H1 (cell line): ENCODE measurements at regions not wholly inside any gene's neighbourhood (a gene's known extent, or its start where the extent isn't known, plus 50 kb on each side); places are given as distances from the start of the nearest gene placed in this dataset.

Experiments used
- CTCF ChIA-PET: fragments of 300-600 bp; sonication (Branson Sonifier 250); formaldehyde crosslinking; loops from one replicate; lab custom pipeline; 2021; ENCODE audit not compliant: partially characterized antibody; lab: Charles Lee
- POLR2A ChIA-PET: fragments of 300-600 bp; sonication (Branson Sonifier 250); formaldehyde crosslinking; loops from one replicate; lab custom pipeline; 2021; ENCODE audit warnings: inconsistent platforms; ENCODE audit not compliant: partially characterized antibody; lab: Charles Lee
- DNase-seq, 2 experiments: peaks; one replicate each; pipeline versions ENCODE4 v3.0.0 to v3.0.0-alpha.2; 2010 to 2022; ENCODE audit warnings: low spot score in 2 of 2, low read depth in 1 of 2, mixed read lengths in 1 of 2
- FAIRE-seq: peaks from 2 replicates; lab custom pipeline; 2011; peaks lifted over from hg19 to GRCh38; lab: Jason Lieb, UNC
- H2AFZ ChIP-seq: 2 replicates; pipeline ENCODE4 v1.8.1; 2012; ENCODE audit warnings: low read length, inconsistent platforms
- H2AK5ac ChIP-seq: 2 replicates; pipeline ENCODE4 v1.6.1; 2013; ENCODE audit warnings: low read depth, low read length
- H2BK120ac ChIP-seq: replicated peaks from 2 replicates; pipeline ENCODE3; 2013; ENCODE audit warnings: low read depth, low read length, inconsistent platforms
- H2BK12ac ChIP-seq: 2 replicates; pipeline ENCODE4 v1.6.1; 2013; ENCODE audit warnings: low read depth, low read length
- H2BK15ac ChIP-seq: 2 replicates; pipeline ENCODE4 v1.6.1; 2013; ENCODE audit warnings: low read length
- H2BK20ac ChIP-seq: 2 replicates; pipeline ENCODE4 v1.6.1; 2013; ENCODE audit warnings: low read length
- H2BK5ac ChIP-seq: 2 replicates; pipeline ENCODE4 v1.6.1; 2013; ENCODE audit warnings: low read depth, low read length
- H3K14ac ChIP-seq: 2 replicates; pipeline ENCODE4 v1.6.1; 2013; ENCODE audit warnings: inconsistent platforms; ENCODE audit not compliant: insufficient read length
- H3K18ac ChIP-seq: 2 replicates; pipeline ENCODE4 v1.6.1; 2013; ENCODE audit warnings: low read length; ENCODE audit errors: extremely low read depth
- H3K23ac ChIP-seq: 2 replicates; pipeline ENCODE4 v1.6.1; 2013; ENCODE audit warnings: inconsistent platforms; ENCODE audit not compliant: insufficient read length
- H3K23me2 ChIP-seq: 2 replicates; pipeline ENCODE4 v1.6.1; 2013; ENCODE audit warnings: low read depth, low read length
- H3K27ac ChIP-seq: 2 replicates; pipeline ENCODE4 v1.6.1; 2011; ENCODE audit warnings: low read depth, low read length, inconsistent platforms
- H3K27me3 ChIP-seq, 4 experiments: replicated peaks in 1 of 4; 1 replicate in 1 of 4; 2 replicates in 3 of 4; pipeline versions ENCODE4 v1.6.1 to v1.8.1; 2011 to 2013; ENCODE audit warnings: low read length in 3 of 4, mild to moderate bottlenecking in 3 of 4, inconsistent platforms in 2 of 4, mixed read lengths in 2 of 4, moderate library complexity in 1 of 4; ENCODE audit not compliant: control insufficient read depth in 3 of 4, insufficient read depth in 3 of 4; ENCODE audit errors: extremely low read depth in 1 of 4
- H3K36me3 ChIP-seq, 4 experiments: 2 replicates each; pipeline versions ENCODE4 v1.6.1 to v1.8.1; 2011 to 2013; ENCODE audit warnings: mild to moderate bottlenecking in 4 of 4, low read length in 3 of 4, moderate library complexity in 2 of 4, control low read depth in 1 of 4, inconsistent platforms in 1 of 4; ENCODE audit not compliant: insufficient read depth in 4 of 4, control insufficient read depth in 2 of 4
- H3K4ac ChIP-seq: replicated peaks from 2 replicates; pipeline ENCODE3; 2013; ENCODE audit warnings: low read length, low read depth, mixed read lengths, inconsistent platforms; ENCODE audit not compliant: insufficient read length
- H3K4me1 ChIP-seq, 4 experiments: replicated peaks in 1 of 4; 1 replicate in 1 of 4; 2 replicates in 3 of 4; pipeline versions ENCODE4 v1.6.1 to v1.8.1; 2011 to 2013; ENCODE audit warnings: low read length in 3 of 4, inconsistent platforms in 2 of 4, mixed read lengths in 1 of 4; ENCODE audit not compliant: insufficient read depth in 4 of 4, control insufficient read depth in 3 of 4
- H3K4me2 ChIP-seq, 2 experiments: 2 replicates each; pipeline versions ENCODE4 v1.6.1 to v1.8.1; 2011 to 2013; ENCODE audit warnings: low read depth in 2 of 2, low read length in 2 of 2, control low read depth in 1 of 2, inconsistent platforms in 1 of 2, mild to moderate bottlenecking in 1 of 2; ENCODE audit not compliant: insufficient read depth in 1 of 2
- H3K4me3 ChIP-seq, 4 experiments: fragments of 200-600, 300-600 bp in 1 of 4; sonication (generic), shearing (Covaris generic), sonication (Bioruptor Twin) in 1 of 4; 2 replicates each; pipeline versions ENCODE4 v1.5.1 to v1.8.1; 2011 to 2016; ENCODE audit warnings: low read length in 4 of 4, low read depth in 3 of 4, control low read depth in 2 of 4, inconsistent platforms in 2 of 4, mild to moderate bottlenecking in 2 of 4, mixed read lengths in 1 of 4, moderate library complexity in 1 of 4; ENCODE audit not compliant: insufficient read depth in 2 of 4; ENCODE audit errors: extremely low read depth in 1 of 4
- H3K56ac ChIP-seq: replicated peaks from 2 replicates; pipeline ENCODE3; 2013; ENCODE audit warnings: low read depth, mild to moderate bottlenecking, mixed read lengths, low read length, inconsistent platforms; ENCODE audit not compliant: insufficient read length
- H3K79me1 ChIP-seq: 2 replicates; pipeline ENCODE4 v1.6.1; 2013; ENCODE audit warnings: low read depth, low read length, control low read depth
- H3K79me2 ChIP-seq, 2 experiments: 2 replicates each; pipeline versions ENCODE4 v1.6.1 to v1.8.1; 2012 to 2013; ENCODE audit warnings: low read length in 2 of 2, mild to moderate bottlenecking in 2 of 2, inconsistent platforms in 1 of 2; ENCODE audit not compliant: insufficient read depth in 2 of 2, control insufficient read depth in 1 of 2
- H3K9ac ChIP-seq, 4 experiments: replicated peaks in 1 of 4; 1 replicate in 1 of 4; 2 replicates in 3 of 4; pipeline versions ENCODE4 v1.6.1 to v1.8.1; 2011 to 2013; ENCODE audit warnings: low read depth in 3 of 4, low read length in 3 of 4, control low read depth in 2 of 4, mild to moderate bottlenecking in 2 of 4, moderate library complexity in 2 of 4, inconsistent platforms in 1 of 4; ENCODE audit errors: extremely low read depth in 1 of 4
- H3K9me3 ChIP-seq, 2 experiments: 2 replicates each; pipeline versions ENCODE4 v1.6.1 to v1.8.1; 2012 to 2013; ENCODE audit warnings: mild to moderate bottlenecking in 2 of 2, moderate library complexity in 2 of 2, control low read depth in 1 of 2, inconsistent platforms in 1 of 2, low read depth in 1 of 2, low read length in 1 of 2, mixed read lengths in 1 of 2; ENCODE audit not compliant: insufficient read depth in 2 of 2
- H4K20me1 ChIP-seq, 2 experiments: replicated peaks in 1 of 2; 2 replicates each; pipeline versions ENCODE3 to v1.8.1; 2011 to 2013; ENCODE audit warnings: inconsistent platforms in 2 of 2, low read length in 2 of 2, mild to moderate bottlenecking in 1 of 2; ENCODE audit not compliant: insufficient read depth in 2 of 2, control insufficient read depth in 1 of 2
- H4K5ac ChIP-seq: 2 replicates; pipeline ENCODE4 v1.6.1; 2013; ENCODE audit warnings: low read length, low read depth, mixed read lengths, inconsistent platforms; ENCODE audit not compliant: insufficient read length
- H4K8ac ChIP-seq: 2 replicates; pipeline ENCODE4 v1.8.0; 2013; ENCODE audit warnings: mild to moderate bottlenecking, moderate library complexity, low read length, inconsistent platforms; ENCODE audit not compliant: insufficient read depth; ENCODE audit errors: extremely low read depth
- H4K91ac ChIP-seq: replicated peaks from 2 replicates; pipeline ENCODE3; 2013; ENCODE audit warnings: low read length, mixed read lengths, inconsistent platforms; ENCODE audit not compliant: insufficient read length
- CBX5 ChIP-seq: fragments of 300-800, 300-1000 bp; sonication (generic); IDR thresholded peaks from 2 replicates; pipeline ENCODE4 v1.7.1; 2016; ENCODE audit warnings: antibody characterized with exemption, low read length, low read depth
- EGR1 ChIP-seq: IDR thresholded peaks from 2 replicates; pipeline ENCODE4 v1.6.1; 2011; ENCODE audit warnings: low read depth, low read length, borderline replicate concordance
- RBBP5 ChIP-seq: IDR thresholded peaks from 2 replicates; pipeline ENCODE4 v1.7.1; 2012; ENCODE audit warnings: low read depth, mild to moderate bottlenecking, inconsistent platforms, low read length, moderate library complexity, borderline replicate concordance
- WGBS, 2 experiments: shearing (Covaris generic) in 1 of 2; methylation state at CpG; one replicate each; pipeline versions ENCODE4 v1.1.6 to v1.1.7; 2013 to 2015; ENCODE audit warnings: low lambda C conversion rate in 2 of 2, mixed read lengths in 2 of 2, inconsistent platforms in 1 of 2, low coverage in 1 of 2, missing lambda C conversion rate in 1 of 2; ENCODE audit not compliant: insufficient replicate concordance in 2 of 2, insufficient coverage in 1 of 2, insufficient read length in 1 of 2; ENCODE audit errors: extremely low coverage in 1 of 2, missing lambda C conversion rate in 1 of 2; 5-methylcytosine and 5-hydroxymethylcytosine counted together
- TF ChIP-seq, protein P1 (sequence below): IDR thresholded peaks from 2 replicates; pipeline ENCODE4 v1.6.1; 2011; ENCODE audit warnings: low read length, improper control_type of control experiment

GRCh38 chr1:68785328-68785727 lies 288.4 kb upstream of the DEPDC1 start:
- H4K91ac ChIP-seq: no peak overlapping the region
- DNase-seq: no peak

More at GRCh38 chr1:68785328-68785727, 288.4 kb upstream of the DEPDC1 start:
- no peak overlapping the region for H2BK120ac ChIP-seq
- H3K4me2 ChIP-seq: no peak overlapping the region
- no peak overlapping the region for H2BK5ac ChIP-seq
- no peaks in the 10 kb centered on the region for H3K36me3 ChIP-seq
- CTCF ChIA-PET: interaction anchor here (0.6 to 1.4 kb wide), 9 partner anchors 16 to 1500 kb away, joined by 3 to 5 read pairs (median 3); no protein-coding TSS in a partner anchor
- no peak overlapping the region for H4K8ac ChIP-seq
- H3K23ac ChIP-seq: no peak overlapping the region
- 40% methylated on average over 2 of the region's 2 CpGs; no CpG with 5 or more reads in 1 of the 2 experiments for WGBS, 2 experiments
- no peaks in the 10 kb centered on the region for H3K27me3 ChIP-seq
- no peak overlapping the region for H3K27ac ChIP-seq
- no peak overlapping the region for H3K4me3 ChIP-seq
- FAIRE-seq: no peak
- H3K4ac ChIP-seq: no peak overlapping the region
- H2BK15ac ChIP-seq: no peak overlapping the region
- no peak overlapping the region for H2BK12ac ChIP-seq
- H2BK20ac ChIP-seq: no peak overlapping the region
- no peak overlapping the region for H3K9ac ChIP-seq
- H3K79me2 ChIP-seq: no peaks in the 10 kb centered on the region
- 0 out of 4 replicates have a peak, but pooled peaks cover 2 to 7% of the 10 kb centered on the region in 2 experiments for H3K9me3 ChIP-seq
- no peaks in the 10 kb centered on the region for H3K79me1 ChIP-seq
- H3K56ac ChIP-seq: no peak overlapping the region
- POLR2A ChIA-PET: interaction anchor here (0.8 kb wide), 1 partner anchor 592 kb away, joined by 3 read pairs; no protein-coding TSS in a partner anchor
- no peak overlapping the region for H4K5ac ChIP-seq
- H3K4me1 ChIP-seq: no peaks in the 10 kb centered on the region
- no peak overlapping the region for H3K14ac ChIP-seq
- no peak overlapping the region for H2AFZ ChIP-seq
- no peak for TF ChIP-seq CBX5
- TF ChIP-seq RBBP5: no peak
- no peak for TF ChIP-seq EGR1
- TF ChIP-seq, protein P1, sequence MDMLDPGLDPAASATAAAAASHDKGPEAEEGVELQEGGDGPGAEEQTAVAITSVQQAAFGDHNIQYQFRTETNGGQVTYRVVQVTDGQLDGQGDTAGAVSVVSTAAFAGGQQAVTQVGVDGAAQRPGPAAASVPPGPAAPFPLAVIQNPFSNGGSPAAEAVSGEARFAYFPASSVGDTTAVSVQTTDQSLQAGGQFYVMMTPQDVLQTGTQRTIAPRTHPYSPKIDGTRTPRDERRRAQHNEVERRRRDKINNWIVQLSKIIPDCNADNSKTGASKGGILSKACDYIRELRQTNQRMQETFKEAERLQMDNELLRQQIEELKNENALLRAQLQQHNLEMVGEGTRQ: no peak
- H3K23me2 ChIP-seq: no peaks in the 10 kb centered on the region; the same call in 1 of the 2 replicates
- H2AK5ac ChIP-seq: no peak overlapping the region
- no peak overlapping the region for H3K18ac ChIP-seq
- H4K20me1 ChIP-seq: no peaks in the 10 kb centered on the region
